CD8-positive, alpha-beta memory T cell (primary cell): ENCODE measurements at regions not wholly inside any gene's neighbourhood (a gene's known extent, or its start where the extent isn't known, plus 50 kb on each side); places are given as distances from the start of the nearest gene placed in this dataset.
"Not testable (repeated sequence)": the region's sequence is repeated elsewhere in the genome, so short reads cannot be mapped to it uniquely, and the experiment has no call there.

Source experiments
- CTCF ChIA-PET: fragments of 350-600 bp; sonication (Branson Sonifier 250); formaldehyde crosslinking; loops from one replicate; lab custom pipeline; 2021; ENCODE audit warnings: antibody characterized with exemption; lab: Charles Lee
- POLR2A ChIA-PET: fragments of 350-600 bp; sonication (Branson Sonifier 250); formaldehyde crosslinking; loops from one replicate; lab custom pipeline; 2021; ENCODE audit warnings: antibody characterized with exemption; lab: Charles Lee
- DNase-seq, 5 donors: peaks; one replicate each; pipeline versions ENCODE4 v3.0.0 to v3.0.0-alpha.2; 2020 to 2022; ENCODE audit warnings: mixed read lengths in 1 of 5
- H3K27ac ChIP-seq: one replicate; pipeline ENCODE4 v1.7.0; 2013; ENCODE audit warnings: low read depth, mild to moderate bottlenecking, low read length, moderate library complexity
- H3K27me3 ChIP-seq: 2 replicates; pipeline ENCODE4 v1.7.0; 2013; ENCODE audit warnings: low read length, mild to moderate bottlenecking; ENCODE audit not compliant: insufficient read depth, poor library complexity, severe bottlenecking
- H3K36me3 ChIP-seq: 2 replicates; pipeline ENCODE4 v1.7.0; 2013; ENCODE audit warnings: mild to moderate bottlenecking, low read length, moderate library complexity; ENCODE audit not compliant: insufficient read depth
- H3K4me1 ChIP-seq: 2 replicates; pipeline ENCODE4 v1.7.0; 2013; ENCODE audit warnings: mild to moderate bottlenecking, low read length, moderate library complexity; ENCODE audit not compliant: insufficient read depth
- H3K4me3 ChIP-seq: 2 replicates; pipeline ENCODE4 v1.7.0; 2013; ENCODE audit warnings: mild to moderate bottlenecking, low read length
- H3K9me3 ChIP-seq: 2 replicates; pipeline ENCODE4 v1.7.0; 2013; ENCODE audit warnings: mild to moderate bottlenecking, low read length
- H3K27ac Mint-ChIP-seq, 8 donors: one replicate each; pipeline ENCODE4 v1.8.0; 2020 to 2021; ENCODE audit warnings: mixed read lengths in 8 of 8, mild to moderate bottlenecking in 6 of 8, inconsistent platforms in 3 of 8, moderate library complexity in 3 of 8
- H3K27me3 Mint-ChIP-seq, 2 donors: one replicate each; pipeline ENCODE4 v1.8.0; 2020 to 2021; ENCODE audit warnings: mixed read lengths in 2 of 2, mild to moderate bottlenecking in 1 of 2, moderate library complexity in 1 of 2
- H3K36me3 Mint-ChIP-seq, 3 donors: one replicate each; pipeline ENCODE4 v1.8.0; 2020 to 2021; ENCODE audit warnings: mixed read lengths in 3 of 3, inconsistent platforms in 1 of 3, mild to moderate bottlenecking in 1 of 3
- H3K4me1 Mint-ChIP-seq, 3 donors: one replicate each; pipeline ENCODE4 v1.8.0; 2020 to 2021; ENCODE audit warnings: mixed read lengths in 3 of 3, inconsistent platforms in 1 of 3, mild to moderate bottlenecking in 1 of 3
- H3K4me3 Mint-ChIP-seq, 7 donors: one replicate each; pipeline ENCODE4 v1.8.0; 2020 to 2021; ENCODE audit warnings: mixed read lengths in 7 of 7, mild to moderate bottlenecking in 6 of 7, moderate library complexity in 4 of 7, inconsistent platforms in 2 of 7
- H3K9me3 Mint-ChIP-seq, 5 donors: one replicate each; pipeline ENCODE4 v1.8.0; 2020 to 2022; ENCODE audit warnings: mixed read lengths in 5 of 5, mild to moderate bottlenecking in 3 of 5, moderate library complexity in 2 of 5, inconsistent platforms in 1 of 5

GRCh38 chr5:110284121-110284520 is 442.4 kb downstream of the TMEM232 start:
- CTCF ChIA-PET, H3K27me3 Mint-ChIP-seq, H3K36me3 ChIP-seq, H3K27ac ChIP-seq, H3K4me3 Mint-ChIP-seq, DNase-seq, POLR2A ChIA-PET, H3K9me3 ChIP-seq, H3K36me3 Mint-ChIP-seq, H3K4me3 ChIP-seq, H3K27ac Mint-ChIP-seq, H3K27me3 ChIP-seq, H3K4me1 Mint-ChIP-seq, H3K4me1 ChIP-seq: not testable (repeated sequence)
- H3K9me3 Mint-ChIP-seq: peaks cover 13 to 38% (median 24%) of the 10 kb centered on the region in 5 donors

- peaks cover 0 to 2% (median 0%) of the 10 kb centered on the region in 3 donors for H3K36me3 Mint-ChIP-seq
- DNase-seq: no peak
- H3K27ac Mint-ChIP-seq: no peak overlapping the region
- peaks cover 0 to 6% (median 0%) of the 10 kb centered on the region in 5 donors for H3K9me3 Mint-ChIP-seq
- no peaks in the 10 kb centered on the region for H3K4me1 Mint-ChIP-seq
- H3K4me1 ChIP-seq: no peaks in the 10 kb centered on the region
- H3K36me3 ChIP-seq: no peaks in the 10 kb centered on the region
- H3K4me3 ChIP-seq: no peak overlapping the region
- H3K27me3 ChIP-seq: no peaks in the 10 kb centered on the region
- H3K27ac ChIP-seq: no peak overlapping the region
- no peaks in the 10 kb centered on the region for H3K27me3 Mint-ChIP-seq
- H3K9me3 ChIP-seq: no peaks in the 10 kb centered on the region
- ChIA-PET POLR2A (no interaction called here), CTCF (no interaction called here)
- H3K4me3 Mint-ChIP-seq: no peak overlapping the region
Measured at GRCh38 chr5:110288766-110289511, 437.5 kb downstream of the TMEM232 start.

- Mint-ChIP-seq H3K27me3 (no peaks in the 10 kb centered on the region), H3K4me3 (no peak overlapping the region), H3K36me3 (peaks cover 0 to 2% (median 0%) of the 10 kb centered on the region in 3 donors), H3K9me3 (peaks cover 0 to 6% (median 0%) of the 10 kb centered on the region in 5 donors), H3K27ac (no peak overlapping the region), H3K4me1 (no peaks in the 10 kb centered on the region)
- ChIA-PET CTCF (no interaction called here), POLR2A (no interaction called here)
- no peak overlapping the region for H3K27ac ChIP-seq
- no peak overlapping the region for H3K4me3 ChIP-seq
- no peaks in the 10 kb centered on the region for H3K27me3 ChIP-seq
- no peaks in the 10 kb centered on the region for H3K9me3 ChIP-seq
- DNase-seq: no peak
- H3K4me1 ChIP-seq: no peaks in the 10 kb centered on the region
- no peaks in the 10 kb centered on the region for H3K36me3 ChIP-seq
Measured at GRCh38 chr5:110289512-110289810, 437.0 kb downstream of the TMEM232 start.

GRCh38 chr5:110290542-110290941 is 435.9 kb downstream of the TMEM232 start:
- Mint-ChIP-seq H3K4me3 (no peak overlapping the region), H3K27ac (no peak overlapping the region), H3K4me1 (no peaks in the 10 kb centered on the region), H3K36me3 (peaks cover 0 to 2% (median 0%) of the 10 kb centered on the region in 3 donors), H3K27me3 (no peaks in the 10 kb centered on the region), H3K9me3 (no peaks in the 10 kb centered on the region)
- H3K27ac ChIP-seq: no peak overlapping the region
- no peaks in the 10 kb centered on the region for H3K36me3 ChIP-seq
- no peak for DNase-seq
- H3K9me3 ChIP-seq: no peaks in the 10 kb centered on the region
- ChIA-PET POLR2A (no interaction called here), CTCF (no interaction called here)
- H3K4me1 ChIP-seq: no peaks in the 10 kb centered on the region
- no peak overlapping the region for H3K4me3 ChIP-seq
- H3K27me3 ChIP-seq: no peaks in the 10 kb centered on the region

GRCh38 chr5:110294281-110294680 is 432.2 kb downstream of the TMEM232 start:
- Mint-ChIP-seq H3K27me3 (no peaks in the 10 kb centered on the region), H3K36me3 (no peaks in the 10 kb centered on the region), H3K9me3 (no peaks in the 10 kb centered on the region), H3K27ac (no peak overlapping the region), H3K4me1 (no peaks in the 10 kb centered on the region), H3K4me3 (no peak overlapping the region)
- H3K4me3 ChIP-seq: no peak overlapping the region
- POLR2A ChIA-PET: no interaction called here
- H3K27me3 ChIP-seq: no peaks in the 10 kb centered on the region
- H3K4me1 ChIP-seq: no peaks in the 10 kb centered on the region
- H3K27ac ChIP-seq: no peak overlapping the region
- CTCF ChIA-PET: no interaction called here
- H3K9me3 ChIP-seq: no peaks in the 10 kb centered on the region
- DNase-seq: no peak
- H3K36me3 ChIP-seq: no peaks in the 10 kb centered on the region

- Mint-ChIP-seq H3K36me3 (no peaks in the 10 kb centered on the region), H3K4me3 (no peak overlapping the region), H3K27me3 (no peaks in the 10 kb centered on the region), H3K4me1 (no peaks in the 10 kb centered on the region), H3K27ac (no peak overlapping the region), H3K9me3 (peaks cover 0 to 4% (median 3%) of the 10 kb centered on the region in 5 donors)
- ChIA-PET CTCF (no interaction called here), POLR2A (no interaction called here)
- Histone ChIP-seq H3K4me1 (no peaks in the 10 kb centered on the region), H3K9me3 (no peaks in the 10 kb centered on the region), H3K27ac (no peak overlapping the region), H3K4me3 (no peak overlapping the region), H3K27me3 (no peaks in the 10 kb centered on the region), H3K36me3 (no peaks in the 10 kb centered on the region)
- no peak for DNase-seq
Measured at GRCh38 chr5:110297152-110297670, 429.3 kb downstream of the TMEM232 start.

GRCh38 chr5:110304176-110304575 is 422.3 kb downstream of the TMEM232 start:
- no peak overlapping the region for H3K4me3 ChIP-seq
- no peaks in the 10 kb centered on the region for H3K9me3 ChIP-seq
- no peak overlapping the region for H3K27ac ChIP-seq
- no peaks in the 10 kb centered on the region for H3K4me1 Mint-ChIP-seq
- DNase-seq: no peak
- peaks cover 0 to 11% of the 10 kb centered on the region in 2 donors for H3K27me3 Mint-ChIP-seq
- no peak overlapping the region for H3K4me3 Mint-ChIP-seq
- peaks cover 11 to 18% (median 11%) of the 10 kb centered on the region in 5 donors for H3K9me3 Mint-ChIP-seq
- ChIA-PET POLR2A (no interaction called here), CTCF (no interaction called here)
- no peaks in the 10 kb centered on the region for H3K27me3 ChIP-seq
- H3K27ac Mint-ChIP-seq: no peak overlapping the region
- H3K36me3 Mint-ChIP-seq: peaks cover 0 to 8% (median 1%) of the 10 kb centered on the region in 3 donors
- H3K36me3 ChIP-seq: no peaks in the 10 kb centered on the region
- H3K4me1 ChIP-seq: no peaks in the 10 kb centered on the region

- H3K4me3 Mint-ChIP-seq: no peak overlapping the region
- no peaks in the 10 kb centered on the region for H3K4me1 Mint-ChIP-seq
- peaks cover 0 to 11% of the 10 kb centered on the region in 2 donors for H3K27me3 Mint-ChIP-seq
Measured at GRCh38 chr5:110306650-110307049, 419.8 kb downstream of the TMEM232 start.

More at GRCh38 chr5:110306650-110307049, 419.8 kb downstream of the TMEM232 start:
- Histone ChIP-seq H3K4me3 (no peak overlapping the region), H3K27me3 (no peaks in the 10 kb centered on the region), H3K27ac (no peak overlapping the region), H3K4me1 (no peaks in the 10 kb centered on the region), H3K36me3 (no peaks in the 10 kb centered on the region), H3K9me3 (no peaks in the 10 kb centered on the region)
- H3K27ac Mint-ChIP-seq: no peak overlapping the region
- H3K9me3 Mint-ChIP-seq: peaks cover 13 to 28% (median 17%) of the 10 kb centered on the region in 5 donors
- CTCF ChIA-PET: no interaction called here
- no peak for DNase-seq
- H3K36me3 Mint-ChIP-seq: peaks cover 0 to 10% (median 1%) of the 10 kb centered on the region in 3 donors
- POLR2A ChIA-PET: no interaction called here
